HG03520 (cell line): ENCODE measurements at regions not wholly inside any gene's neighbourhood (a gene's known extent, or its start where the extent isn't known, plus 50 kb on each side); places are given as distances from the start of the nearest gene placed in this dataset.

Experiments
- ATAC-seq: cut with Tn5 transposase; IDR thresholded peaks from one replicate; pipeline ENCODE4 v1.9.1; 2021; ENCODE audit warnings: mild to moderate bottlenecking, moderate library complexity; ENCODE audit not compliant: unreplicated experiment

DNA sequence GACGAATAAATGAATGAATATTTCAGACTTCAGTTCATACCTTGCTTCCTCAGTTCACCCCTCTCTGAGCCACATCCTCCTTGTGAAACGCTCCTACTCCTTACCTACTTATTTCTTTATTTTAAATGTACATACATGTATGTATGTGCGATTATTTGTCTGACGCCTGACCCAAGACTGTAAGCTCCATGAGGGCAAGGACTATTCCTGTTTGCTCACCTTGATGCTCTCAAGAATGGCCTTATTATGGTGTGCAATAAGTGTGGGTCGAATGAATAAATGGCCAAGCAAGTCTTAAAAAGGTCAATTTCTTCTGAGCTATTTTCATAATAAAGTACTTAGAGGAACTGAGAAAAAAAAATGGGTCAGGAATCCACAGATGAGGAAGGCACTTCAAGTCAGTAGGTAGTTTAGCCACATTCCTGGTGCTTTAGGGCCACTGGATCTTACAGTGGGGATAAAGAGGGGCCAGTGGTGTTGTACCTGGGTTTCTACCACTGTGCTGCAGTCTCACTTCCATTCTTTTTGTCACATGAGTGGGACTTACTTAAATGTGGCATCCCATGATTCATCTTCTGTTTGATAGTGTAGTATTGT lies 74.7 kb downstream of the SDC1 start:
- no peak for ATAC-seq

DNA sequence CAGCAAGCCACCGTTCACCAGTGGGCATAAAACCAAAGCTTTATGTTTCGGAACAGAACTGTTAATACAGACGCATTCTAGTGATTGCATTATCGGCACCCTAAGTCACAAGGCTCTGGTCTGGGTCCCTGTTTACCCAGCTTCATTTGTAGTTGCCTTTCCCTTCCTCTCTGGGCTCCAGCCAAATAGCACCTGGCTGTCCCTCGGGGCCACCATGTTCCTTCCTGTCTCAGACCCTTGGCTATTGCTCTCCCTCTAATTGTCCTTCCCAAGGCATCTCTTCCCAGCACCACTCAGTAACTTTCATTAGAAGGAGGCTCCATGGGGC lies 75.3 kb downstream of the SDC1 start:
- no peak for ATAC-seq

DNA sequence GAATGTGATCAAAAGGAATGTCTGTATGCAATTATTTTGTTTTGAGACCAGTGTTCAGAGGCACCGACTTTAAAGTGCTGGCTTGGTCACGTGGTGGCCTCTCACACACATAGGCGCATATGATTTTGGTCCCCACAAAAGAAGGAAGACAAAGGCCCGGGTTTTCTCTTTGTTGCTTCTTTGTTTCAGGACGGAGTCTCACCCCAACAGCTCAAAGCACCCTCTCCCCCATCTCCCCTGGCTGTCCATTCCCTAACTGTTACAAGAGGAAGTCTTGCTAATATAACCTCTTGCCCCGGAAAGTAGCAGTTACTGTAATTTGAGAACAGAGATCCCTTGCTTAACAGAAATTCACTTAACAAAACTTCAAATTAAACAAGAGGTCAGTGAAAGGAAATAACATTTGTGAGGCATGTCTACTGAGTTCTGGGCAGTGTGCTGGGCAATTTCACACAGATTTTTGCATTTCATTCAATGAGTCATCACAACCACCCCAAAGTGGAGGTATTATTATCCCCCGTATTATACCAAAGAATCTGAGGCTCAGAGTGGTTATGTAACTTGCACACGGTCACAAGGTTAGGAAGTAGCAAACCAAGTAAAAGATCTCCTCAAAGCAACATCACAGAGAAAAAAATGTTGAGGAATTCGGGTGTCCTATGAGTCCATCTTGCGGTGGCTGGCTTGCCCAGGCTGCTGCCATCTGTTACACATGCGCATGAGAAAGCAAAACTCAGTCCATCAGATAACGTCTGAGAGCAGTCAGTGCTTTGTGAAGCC lies 75.8 kb downstream of the SDC1 start:
- ATAC-seq: no peak

DNA sequence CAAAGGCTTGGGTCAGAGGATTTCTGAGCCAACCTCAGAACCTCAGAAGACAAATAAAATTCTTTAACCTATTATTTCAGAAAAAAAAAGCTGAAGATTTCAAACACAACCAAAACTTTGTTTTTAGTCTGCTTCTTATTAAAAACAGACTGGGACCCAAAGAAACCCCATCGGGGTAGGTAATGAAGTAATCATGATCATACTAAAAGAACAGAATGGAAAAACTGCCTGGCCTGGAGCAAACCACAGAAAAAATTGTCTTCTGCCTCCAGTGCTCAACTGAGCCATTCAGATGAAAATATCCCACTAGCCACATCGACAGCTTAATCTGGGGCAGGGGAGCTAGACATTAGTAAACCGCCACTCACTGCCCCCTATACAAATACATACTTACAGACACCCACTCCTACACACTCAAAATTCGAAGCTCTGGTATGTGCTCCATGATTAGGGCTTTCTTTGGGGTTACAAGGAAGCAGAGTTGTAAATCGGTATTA lies 76.5 kb downstream of the SDC1 start:
- ATAC-seq: no peak

DNA sequence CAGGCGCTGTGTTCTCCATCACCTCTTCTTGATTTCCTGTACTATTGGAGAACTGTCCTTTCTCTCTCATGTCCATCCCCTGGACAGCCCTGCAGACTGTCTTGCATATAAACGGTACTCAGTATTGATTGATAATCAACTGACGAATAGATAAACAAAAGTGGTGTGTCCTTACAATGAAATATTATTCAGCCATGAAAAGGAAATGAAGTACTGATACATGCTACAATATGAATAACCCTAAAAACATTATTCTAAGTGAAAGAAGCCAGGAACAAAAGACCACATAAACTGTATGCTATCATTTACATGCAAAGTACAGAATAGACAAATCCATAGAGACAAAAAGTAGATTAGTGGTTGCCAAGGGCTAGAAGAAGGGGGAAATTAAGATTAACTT lies 77.6 kb downstream of the SDC1 start:
- no peak for ATAC-seq

DNA sequence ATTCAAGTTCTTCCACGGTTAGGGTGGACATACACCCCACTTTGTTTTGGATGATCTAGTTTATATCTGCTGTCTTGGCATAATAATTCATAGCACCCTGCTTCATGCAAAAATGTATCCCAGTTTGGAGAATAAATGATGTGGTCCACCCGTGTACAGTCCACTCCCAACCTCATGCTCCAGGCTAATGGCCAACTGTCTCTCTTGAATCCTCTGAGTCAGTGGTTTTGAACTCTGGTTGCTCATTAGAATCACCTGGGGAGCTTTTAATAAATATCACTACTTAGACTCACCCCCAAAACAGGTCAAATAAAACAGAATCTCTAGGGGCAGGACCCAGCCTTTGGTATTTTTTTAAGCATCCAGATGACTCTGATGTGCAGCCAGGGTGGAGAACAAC lies 78.5 kb downstream of the SDC1 start:
- no peak for ATAC-seq

DNA sequence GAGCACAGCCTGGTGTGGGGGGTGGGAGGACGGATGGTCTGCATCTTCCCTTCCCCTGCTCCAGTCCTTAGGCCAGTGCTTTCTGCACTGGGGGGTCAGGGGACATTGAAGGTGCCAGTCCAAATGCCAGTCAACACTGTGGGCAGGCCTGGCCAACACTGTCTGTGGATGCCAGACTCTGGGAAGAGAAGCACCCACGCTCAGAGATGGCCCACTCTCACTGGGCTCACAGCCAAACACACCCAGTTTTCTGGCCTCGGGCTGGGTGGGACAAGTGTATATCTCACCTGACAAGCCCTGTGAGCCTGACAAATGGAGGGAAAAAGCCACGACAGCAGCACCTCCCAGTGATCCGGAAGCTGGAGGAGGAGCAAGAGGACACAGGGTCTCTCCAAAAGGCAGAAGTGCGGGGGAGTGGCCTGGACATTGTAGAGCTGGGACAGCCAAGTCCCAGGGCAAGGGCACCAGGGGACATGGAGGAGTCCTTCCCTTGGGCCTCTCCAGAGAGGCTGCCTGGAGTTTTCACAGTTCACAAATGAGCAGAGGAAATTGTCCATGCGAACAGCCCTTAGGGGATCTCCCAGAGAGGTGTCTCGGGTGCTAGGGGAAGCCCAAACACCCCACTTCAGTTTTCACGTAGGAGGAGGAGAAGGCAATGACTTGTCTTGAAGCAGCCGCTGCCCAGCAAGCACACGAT lies 79.3 kb downstream of the SDC1 start:
- ATAC-seq: peak; percentile 82

DNA sequence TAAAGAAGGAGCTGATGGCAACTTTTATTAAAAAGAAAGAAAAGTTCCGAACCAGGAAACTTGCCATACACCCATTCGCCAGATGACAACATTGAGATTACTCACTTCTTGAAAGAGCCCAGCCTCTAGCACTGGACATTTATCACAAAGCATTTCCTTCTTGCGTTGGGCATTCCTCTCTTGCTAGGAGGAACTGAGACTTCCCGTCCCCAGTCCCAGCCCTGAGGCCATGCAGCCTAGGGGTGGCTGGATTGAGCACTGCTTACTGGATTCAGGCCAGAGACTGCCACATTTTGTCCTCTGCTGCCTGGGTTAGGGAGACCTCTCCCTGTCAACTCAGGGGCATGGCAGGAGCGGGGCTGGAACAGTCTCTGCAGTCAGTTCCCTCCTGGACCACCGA lies 80.1 kb downstream of the SDC1 start:
- ATAC-seq: no peak

DNA sequence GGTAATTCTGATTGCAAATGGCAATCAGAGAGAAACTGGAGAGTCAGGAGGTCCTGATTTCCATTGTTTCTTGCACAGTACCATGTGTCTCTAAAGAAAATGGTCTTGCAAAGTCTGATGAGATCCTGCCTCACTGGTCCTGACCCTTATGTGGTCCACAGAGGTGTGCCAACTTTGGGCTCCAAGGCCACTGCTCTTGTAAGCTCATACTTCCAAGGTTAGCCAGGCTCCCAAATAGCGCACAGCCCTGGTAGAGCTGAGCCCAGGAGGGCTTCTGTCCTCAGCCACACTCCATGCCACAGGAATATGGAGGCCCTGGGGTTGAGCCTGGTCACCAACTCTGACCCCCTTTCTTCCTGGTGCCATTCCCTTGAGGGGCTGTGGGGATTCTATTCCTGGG lies 80.7 kb downstream of the SDC1 start:
- ATAC-seq: no peak

DNA sequence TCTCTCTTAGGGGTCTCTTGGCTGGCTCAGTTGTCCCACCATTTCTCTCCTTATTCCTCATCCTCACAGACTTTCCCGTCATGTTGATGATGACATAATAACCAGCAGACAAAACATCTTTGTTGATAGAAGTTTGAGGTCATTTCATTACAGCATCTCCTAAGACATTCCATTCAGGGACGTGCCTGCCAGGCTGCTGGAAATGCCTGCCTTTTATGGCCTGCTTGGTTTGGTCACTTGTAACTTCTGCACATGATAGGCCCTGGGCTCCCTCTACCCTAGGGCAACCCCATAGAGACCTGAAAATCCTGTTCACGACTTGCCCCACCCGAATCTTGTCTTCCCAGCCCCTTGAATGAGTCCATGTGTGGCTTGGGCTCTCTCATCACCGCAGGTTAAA lies 81.7 kb downstream of the SDC1 start:
- no peak for ATAC-seq

DNA sequence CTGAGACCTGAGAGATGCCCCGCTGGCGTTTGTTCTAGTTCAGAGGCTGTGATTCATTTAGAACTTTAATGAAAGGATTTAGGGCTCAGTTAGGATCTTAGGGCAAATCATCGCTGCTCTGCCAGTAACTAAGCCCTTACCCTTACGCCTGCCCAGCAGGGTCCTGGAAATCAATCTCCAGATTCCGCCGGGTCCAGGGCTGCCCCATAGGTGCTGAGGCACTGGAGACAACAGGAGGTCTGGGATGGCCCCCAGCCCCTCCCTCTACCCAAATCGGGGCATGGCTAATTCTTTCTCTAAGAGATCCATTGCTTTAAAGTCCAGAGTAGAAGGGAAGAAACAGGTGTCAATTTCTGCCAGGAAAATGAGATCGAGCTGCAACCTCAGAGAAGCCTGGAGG lies 83.1 kb downstream of the SDC1 start:
- no peak for ATAC-seq

DNA sequence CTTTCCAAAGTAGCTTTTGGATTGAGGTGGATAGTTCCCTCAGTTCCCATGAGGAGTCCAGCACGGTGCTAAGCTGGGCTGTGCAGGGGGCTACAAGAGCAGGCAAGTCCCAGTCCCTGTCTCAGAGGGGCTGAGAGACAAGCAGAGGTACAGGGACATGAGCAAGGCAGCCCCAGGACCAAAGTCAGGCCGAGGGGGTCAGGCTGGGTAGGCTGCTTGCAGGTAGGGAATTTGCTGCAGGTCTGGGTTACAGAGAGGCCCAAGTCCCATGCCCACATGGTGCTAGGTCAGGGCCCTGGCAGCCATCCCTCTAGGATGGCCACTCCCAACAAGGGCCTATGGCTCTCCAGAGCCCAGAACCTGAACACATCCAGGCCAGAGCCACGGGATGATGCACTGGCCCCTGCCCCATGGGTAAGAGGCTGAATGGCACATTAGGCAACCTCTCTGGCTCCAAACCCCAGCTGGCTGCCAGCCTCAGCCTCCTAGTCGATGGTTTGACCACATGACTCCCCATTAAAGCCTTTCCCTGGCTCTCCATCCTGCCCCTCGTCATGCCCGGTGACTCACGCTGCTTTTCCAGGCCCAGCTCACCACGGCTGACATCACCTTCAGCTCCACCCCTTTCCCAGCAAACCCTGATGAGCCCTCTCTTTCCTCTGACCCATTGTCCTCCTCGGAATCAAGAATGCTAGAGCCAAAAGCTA lies 83.7 kb downstream of the SDC1 start:
- no peak for ATAC-seq

DNA sequence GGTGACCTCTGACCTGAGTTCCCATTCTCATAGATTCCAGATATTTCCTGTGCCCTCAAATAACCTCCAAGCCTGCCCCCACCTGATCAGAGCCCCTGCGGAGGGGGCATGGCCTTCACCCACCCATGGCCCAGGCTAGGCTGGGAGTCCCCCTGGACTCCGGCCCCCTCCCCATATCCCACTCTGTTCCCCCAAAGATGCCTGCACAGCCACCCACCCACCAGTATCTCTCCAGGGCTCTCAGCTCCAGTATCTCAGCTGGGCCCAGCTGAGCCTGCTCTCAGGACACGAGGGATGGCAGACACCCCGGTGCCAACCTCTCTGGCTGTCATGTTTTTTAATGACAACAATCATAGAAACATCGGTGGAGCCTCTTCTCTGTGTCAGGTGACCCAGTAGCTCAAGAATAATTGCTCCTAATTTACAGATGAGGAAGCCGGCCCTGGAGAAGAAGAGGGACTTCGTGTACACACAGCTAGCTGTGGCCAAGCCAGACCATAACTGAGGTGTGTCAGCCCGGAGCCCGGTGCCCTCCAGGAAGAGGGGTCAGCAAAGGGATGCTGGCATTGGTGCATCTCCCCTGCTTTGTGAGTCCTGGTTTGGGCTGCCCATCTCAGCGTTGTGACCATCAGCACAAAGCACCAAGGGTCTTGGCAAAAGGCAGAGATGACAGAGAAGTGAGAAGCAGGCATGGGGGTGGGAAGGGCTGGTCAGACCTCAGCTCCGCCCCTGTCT lies 84.4 kb downstream of the SDC1 start:
- ATAC-seq: no peak

DNA sequence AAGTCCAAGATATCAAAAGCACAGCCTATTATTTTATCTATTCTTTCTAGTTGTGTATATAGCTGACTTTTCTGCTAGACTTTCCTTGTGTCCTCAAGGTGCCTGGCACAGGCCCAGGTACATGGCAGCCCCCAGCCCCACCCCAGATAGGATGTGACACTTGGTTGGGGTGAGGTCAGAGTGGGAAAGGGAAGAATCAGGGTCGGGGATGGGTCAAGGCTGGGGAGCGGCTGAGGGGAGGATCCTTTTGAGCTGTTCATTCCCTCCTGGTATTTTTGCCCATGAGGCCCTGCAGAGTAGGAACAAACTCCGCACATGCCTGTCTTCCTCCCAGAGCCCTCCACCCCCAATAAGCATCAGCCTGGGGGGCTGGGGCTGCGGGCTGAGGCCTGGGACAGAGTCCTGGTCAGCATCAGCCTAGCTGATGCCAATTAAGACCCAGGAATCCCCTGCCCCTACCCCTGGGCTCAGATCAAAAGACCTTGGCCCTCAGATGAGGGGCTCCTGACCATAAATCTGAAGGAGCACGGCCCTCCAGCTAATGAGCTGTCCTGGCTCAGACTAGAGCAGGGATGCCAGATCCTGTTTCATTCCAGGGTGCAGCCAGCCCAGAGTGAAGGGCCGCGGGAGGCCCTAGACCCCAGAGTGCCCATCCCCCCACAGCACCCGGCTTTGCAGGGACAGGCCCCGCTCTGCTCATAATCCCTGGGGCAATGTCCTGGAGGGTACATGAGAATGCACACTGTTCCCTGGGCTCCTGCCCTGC lies 85.3 kb downstream of the SDC1 start:
- ATAC-seq: no peak

DNA sequence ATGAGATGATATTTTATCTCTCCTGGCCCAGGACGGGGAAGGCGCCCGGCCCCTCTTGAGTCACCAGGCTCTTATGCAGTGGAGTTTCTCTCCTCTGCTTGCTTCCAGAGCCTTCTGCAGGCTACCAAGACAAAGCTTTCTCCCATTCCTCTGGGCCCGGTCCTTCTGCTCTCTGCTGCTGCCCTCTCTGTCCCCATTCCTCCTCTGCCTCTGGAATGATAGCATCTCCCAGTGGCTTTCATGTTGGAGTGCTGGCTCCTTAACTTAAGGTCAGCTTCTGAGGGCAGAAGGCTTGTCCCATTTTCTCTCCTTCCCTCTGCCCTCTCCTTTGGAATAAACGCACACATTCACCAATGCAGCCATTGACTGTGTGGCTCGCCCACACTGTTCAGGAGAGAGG lies 86.2 kb downstream of the SDC1 start:
- no peak for ATAC-seq

DNA sequence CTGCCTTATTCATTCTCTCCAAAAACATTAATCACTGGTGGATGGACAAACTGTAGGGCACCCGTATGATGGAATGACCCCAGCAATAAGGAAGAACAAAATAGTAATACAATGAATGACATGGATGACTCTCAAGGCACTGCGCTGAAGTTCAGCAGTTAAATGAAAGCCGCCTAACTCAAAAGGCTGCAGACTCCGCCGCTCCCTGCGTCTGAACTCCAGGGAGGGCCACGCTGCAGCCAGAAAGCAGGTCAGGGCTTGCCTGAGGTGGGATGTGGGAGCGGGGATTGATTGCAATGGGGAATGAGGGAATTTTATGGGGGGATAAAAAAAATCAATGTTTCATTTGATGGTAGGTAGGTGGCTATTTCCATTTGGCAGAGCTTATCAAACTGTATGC lies 86.5 kb upstream of the LAPTM4A start:
- no peak for ATAC-seq

DNA sequence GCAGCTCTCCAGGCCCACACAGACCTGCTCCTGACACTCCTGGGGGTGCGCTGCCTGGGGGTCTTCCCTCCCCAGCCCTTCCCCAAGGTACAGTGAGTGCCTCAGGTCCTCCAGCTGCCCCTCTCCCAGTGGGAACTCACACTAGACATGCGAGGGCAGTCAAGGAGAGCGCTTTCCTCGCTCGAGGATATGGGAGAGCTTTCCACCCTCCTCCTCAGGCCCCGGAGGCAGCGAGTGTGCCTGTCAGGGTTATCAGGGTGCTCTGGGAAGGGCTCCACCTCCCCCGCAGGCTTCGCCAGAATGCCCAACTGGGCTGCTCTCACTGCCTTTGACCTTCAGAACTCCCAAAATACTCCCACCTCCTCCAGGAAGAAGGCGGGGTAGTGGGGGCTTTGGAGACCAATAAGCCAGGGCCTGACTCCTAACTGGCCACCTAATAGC lies 85.7 kb upstream of the LAPTM4A start:
- no peak for ATAC-seq

DNA sequence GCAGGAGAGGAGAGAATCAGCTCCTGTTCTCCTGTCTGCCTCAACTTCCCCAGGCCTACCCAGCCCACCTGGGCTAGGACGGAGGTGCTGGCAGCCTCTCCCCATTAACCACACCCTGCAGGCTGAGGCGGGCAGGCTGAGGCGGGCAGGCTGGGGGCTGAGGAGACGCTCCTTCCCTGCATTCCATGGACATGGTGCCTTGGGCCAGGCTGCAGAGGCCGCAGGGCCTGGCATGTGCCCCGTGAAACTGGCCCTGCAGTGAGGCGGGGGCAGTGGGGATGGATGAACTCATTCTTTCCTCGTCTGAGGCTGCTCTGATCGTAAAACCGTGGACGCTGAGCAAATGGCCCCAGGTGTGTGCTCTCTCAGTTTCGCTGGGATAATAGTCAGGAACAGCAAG lies 84.7 kb upstream of the LAPTM4A start:
- no peak for ATAC-seq

DNA sequence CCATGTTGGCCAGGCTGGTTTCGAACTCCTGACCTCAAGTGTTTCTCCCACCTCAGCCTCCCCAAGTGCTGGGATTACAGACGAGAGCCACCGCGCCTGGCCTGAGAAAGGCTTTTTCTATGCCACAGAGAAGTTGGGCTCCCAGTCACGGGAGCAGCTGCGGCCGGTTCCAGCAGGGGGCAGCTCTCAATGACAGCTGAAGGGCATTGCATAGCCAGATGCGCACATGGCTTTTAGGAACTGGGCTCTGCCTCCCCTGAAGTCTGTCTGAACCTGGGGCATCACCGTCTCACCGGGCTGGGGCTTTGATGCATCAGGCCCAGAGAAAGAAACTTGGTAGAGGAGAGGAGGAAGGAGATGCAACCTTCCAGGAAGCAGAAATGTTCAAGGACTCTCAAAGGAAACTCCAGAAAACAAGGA lies 84.2 kb upstream of the LAPTM4A start:
- ATAC-seq: peak; percentile 94

DNA sequence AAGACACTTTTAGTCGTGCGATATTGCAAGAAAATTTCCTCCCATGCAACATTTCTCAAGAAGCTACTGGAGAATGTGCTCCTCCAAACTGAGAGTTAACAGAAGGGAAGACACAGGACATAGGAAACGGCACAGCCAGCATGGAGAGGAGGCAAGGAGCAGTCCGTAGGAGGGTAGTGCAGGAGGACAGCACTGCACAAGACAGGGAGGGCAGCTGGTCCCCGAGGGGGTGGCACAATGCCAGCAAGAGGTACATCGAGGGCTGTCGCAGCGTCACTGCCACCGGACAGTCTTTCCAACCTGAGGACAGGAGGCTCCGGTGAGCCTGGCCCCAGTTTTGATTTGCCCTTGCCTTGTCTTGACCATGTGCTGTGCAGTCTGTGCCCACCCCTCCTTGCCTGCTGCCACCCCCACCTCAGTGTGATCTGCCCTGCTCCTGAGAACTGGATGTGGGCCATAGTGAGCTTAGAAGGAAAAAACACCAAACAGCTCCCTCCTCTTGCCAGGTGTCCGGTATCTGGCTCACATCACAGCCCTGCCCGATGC lies 81.6 kb upstream of the LAPTM4A start:
- ATAC-seq: no peak
